ENCODE measurements at regions not wholly inside any gene's neighbourhood (a gene's known extent, or its start where the extent isn't known, plus 50 kb on each side); places are given as distances from the start of the nearest gene placed in this dataset.
"Not testable (repeated sequence)": the region's sequence is repeated elsewhere in the genome, so short reads cannot be mapped to it uniquely, and the experiment has no call there.

DNA sequence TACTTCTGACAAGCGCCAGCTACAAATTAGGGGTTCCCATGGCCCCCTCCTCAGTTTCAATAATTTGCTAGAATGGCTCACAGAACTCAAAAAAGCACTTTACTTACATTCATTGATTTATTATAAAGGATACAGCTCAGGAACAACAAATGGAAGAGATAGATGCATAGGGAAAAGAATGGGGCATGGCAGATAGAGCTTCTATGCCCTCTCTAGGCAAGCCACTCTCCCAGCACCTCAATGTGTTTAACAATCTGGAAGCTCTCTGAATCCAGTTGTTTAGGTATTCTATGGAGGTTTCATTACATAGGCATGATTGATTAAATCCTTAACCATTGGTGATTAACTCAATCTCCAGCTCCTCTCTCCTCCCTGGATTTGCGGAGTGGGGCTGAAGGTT, 184.5 kb upstream of the DAAM1 start:
- dilution Hi-C loops (cut with MboI; ENCODE audit: extremely low pct_ligation_motif_present, low sequenced_read_pairs), result no loop called here
- TF ChIP-seq CTCF (optimal IDR thresholded peaks at IDR 0.05 in 1 of 3, IDR thresholded peaks at IDR 0.05 in 1 of 3, conservative IDR thresholded peaks at IDR 0.05 in 1 of 3; ENCODE audit: extremely low read depth in 1 of 3, insufficient read depth in 2 of 3, low read length in 3 of 3) (peak; percentile 12 to 41 (median 40)), EZH2 (IDR thresholded peaks at IDR 0.05; ENCODE audit: low read length) (no peak)
- no peaks in the 10 kb centered on the region for H3K9me3 ChIP-seq (ENCODE audit: control insufficient read depth, low read depth, low read length)
- no peak overlapping the region for H3K9ac ChIP-seq (ENCODE audit: control insufficient read depth, extremely low read depth, insufficient read depth, low read length)
- no peaks in the 10 kb centered on the region for H3K36me3 ChIP-seq (ENCODE audit: control insufficient read depth in 2 of 2, extremely low read depth in 1 of 2, insufficient read depth in 2 of 2, low read length in 2 of 2)
- FAIRE-seq (no peak), DNase-seq (ENCODE audit: low read depth, low spot score) (no peak)
- H3K79me2 ChIP-seq (ENCODE audit: control insufficient read depth, insufficient read depth, low read length), result no peaks in the 10 kb centered on the region
- H3K4me1 ChIP-seq (ENCODE audit: control insufficient read depth, extremely low read depth, insufficient read depth, low read length), result no peaks in the 10 kb centered on the region
- no peaks in the 10 kb centered on the region for H3K9me1 ChIP-seq (ENCODE audit: control insufficient read depth, extremely low read depth, insufficient read depth, low read length)
- H2AFZ ChIP-seq (ENCODE audit: control insufficient read depth, low read length), result no peak overlapping the region
- H4K20me1 ChIP-seq (ENCODE audit: control insufficient read depth, extremely low read depth, insufficient read depth, low read length), result no peaks in the 10 kb centered on the region
- H3K27ac ChIP-seq (ENCODE audit: control insufficient read depth, insufficient read depth, low read length), result no peak overlapping the region
- no peak overlapping the region for H3K4me3 ChIP-seq (ENCODE audit: control insufficient read depth in 2 of 3, extremely low read depth in 1 of 3, insufficient read depth in 2 of 3, low read depth in 1 of 3, low read length in 3 of 3)
- H3K4me2 ChIP-seq (ENCODE audit: control insufficient read depth, extremely low read depth, insufficient read depth, low read depth, low read length), result no peak overlapping the region
- H3K27me3 ChIP-seq (ENCODE audit: control insufficient read depth, extremely low read depth, insufficient read depth, low read length), result no peaks in the 10 kb centered on the region

GRCh38 chr14:59006179-59006578, 182.3 kb upstream of the DAAM1 start:
- H3K4me1 ChIP-seq (ENCODE audit: control insufficient read depth, extremely low read depth, insufficient read depth, low read length); H3K4me2 ChIP-seq (ENCODE audit: control insufficient read depth, extremely low read depth, insufficient read depth, low read depth, low read length); H3K4me3 ChIP-seq (ENCODE audit: control insufficient read depth in 2 of 3, extremely low read depth in 1 of 3, insufficient read depth in 2 of 3, low read depth in 1 of 3, low read length in 3 of 3); H3K27me3 ChIP-seq (ENCODE audit: control insufficient read depth, extremely low read depth, insufficient read depth, low read length); H2AFZ ChIP-seq (ENCODE audit: control insufficient read depth, low read length); H3K27ac ChIP-seq (ENCODE audit: control insufficient read depth, insufficient read depth, low read length); H3K9ac ChIP-seq (ENCODE audit: control insufficient read depth, extremely low read depth, insufficient read depth, low read length); FAIRE-seq; H4K20me1 ChIP-seq (ENCODE audit: control insufficient read depth, extremely low read depth, insufficient read depth, low read length); H3K79me2 ChIP-seq (ENCODE audit: control insufficient read depth, insufficient read depth, low read length); H3K36me3 ChIP-seq (ENCODE audit: control insufficient read depth in 2 of 2, extremely low read depth in 1 of 2, insufficient read depth in 2 of 2, low read length in 2 of 2); DNase-seq (ENCODE audit: low read depth, low spot score); H3K9me1 ChIP-seq (ENCODE audit: control insufficient read depth, extremely low read depth, insufficient read depth, low read length); dilution Hi-C loops (cut with MboI; ENCODE audit: extremely low pct_ligation_motif_present, low sequenced_read_pairs); H3K9me3 ChIP-seq (ENCODE audit: control insufficient read depth, low read depth, low read length): not testable (repeated sequence)

- Histone ChIP-seq H3K9me3 (ENCODE audit: control insufficient read depth, low read depth, low read length) (no peaks in the 10 kb centered on the region), H3K27me3 (ENCODE audit: control insufficient read depth, extremely low read depth, insufficient read depth, low read length) (no peaks in the 10 kb centered on the region), H3K4me1 (ENCODE audit: control insufficient read depth, extremely low read depth, insufficient read depth, low read length) (no peaks in the 10 kb centered on the region), H4K20me1 (ENCODE audit: control insufficient read depth, extremely low read depth, insufficient read depth, low read length) (no peaks in the 10 kb centered on the region), H3K4me3 (ENCODE audit: control insufficient read depth in 2 of 3, extremely low read depth in 1 of 3, insufficient read depth in 2 of 3, low read depth in 1 of 3, low read length in 3 of 3) (no peak overlapping the region), H2AFZ (ENCODE audit: control insufficient read depth, low read length) (no peak overlapping the region), H3K79me2 (ENCODE audit: control insufficient read depth, insufficient read depth, low read length) (no peaks in the 10 kb centered on the region), H3K4me2 (ENCODE audit: control insufficient read depth, extremely low read depth, insufficient read depth, low read depth, low read length) (no peak overlapping the region), H3K27ac (ENCODE audit: control insufficient read depth, insufficient read depth, low read length) (no peak overlapping the region), H3K9me1 (ENCODE audit: control insufficient read depth, extremely low read depth, insufficient read depth, low read length) (no peaks in the 10 kb centered on the region), H3K36me3 (ENCODE audit: control insufficient read depth in 2 of 2, extremely low read depth in 1 of 2, insufficient read depth in 2 of 2, low read length in 2 of 2) (no peaks in the 10 kb centered on the region), H3K9ac (ENCODE audit: control insufficient read depth, extremely low read depth, insufficient read depth, low read length) (no peak overlapping the region)
- FAIRE-seq, result no peak
- no peak for DNase-seq (ENCODE audit: low read depth, low spot score)
- TF ChIP-seq EZH2 (IDR thresholded peaks at IDR 0.05; ENCODE audit: low read length), result no peak
- no peak for TF ChIP-seq CTCF (optimal IDR thresholded peaks at IDR 0.05 in 1 of 3, IDR thresholded peaks at IDR 0.05 in 1 of 3, conservative IDR thresholded peaks at IDR 0.05 in 1 of 3; ENCODE audit: extremely low read depth in 1 of 3, insufficient read depth in 2 of 3, low read length in 3 of 3)
- dilution Hi-C loops (cut with MboI; ENCODE audit: extremely low pct_ligation_motif_present, low sequenced_read_pairs), result no loop called here
Measured at GRCh38 chr14:59009967-59010366, 178.5 kb upstream of the DAAM1 start.

All from keratinocyte (primary cell).